ENCODE measurements at regions not wholly inside any gene's neighbourhood (a gene's known extent, or its start where the extent isn't known, plus 50 kb on each side); places are given as distances from the start of the nearest gene placed in this dataset.

DNA sequence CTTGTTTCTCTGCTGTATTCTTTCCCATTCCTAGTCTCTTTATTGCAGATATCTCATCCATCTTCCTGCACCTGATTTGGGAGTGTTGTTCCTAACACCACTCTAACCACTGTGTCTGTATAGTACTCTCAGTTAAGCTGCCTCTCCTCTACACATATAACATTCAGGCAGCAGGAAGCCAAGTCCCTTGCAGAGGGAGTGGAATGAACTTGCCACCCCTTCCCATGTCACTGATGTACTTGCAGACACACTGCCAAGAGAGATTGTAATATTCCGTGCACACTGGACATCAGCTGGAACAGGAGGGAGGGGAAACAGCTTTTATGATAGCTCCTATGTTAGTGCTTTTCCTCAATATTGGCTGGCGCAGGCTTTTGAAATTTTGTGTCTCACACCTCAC lies 281.6 kb upstream of the E2F7 start:
- TF ChIP-seq GATA3 (IDR thresholded peaks at IDR 0.05; ENCODE audit: low read depth, low read length) (no peak), GATA2 (IDR thresholded peaks at IDR 0.05; ENCODE audit: low read depth, low read length) (no peak)

All from SH-SY5Y (cell line).